Neural progenitor cell (in vitro differentiated cells): ENCODE measurements at regions not wholly inside any gene's neighbourhood (a gene's known extent, or its start where the extent isn't known, plus 50 kb on each side); places are given as distances from the start of the nearest gene placed in this dataset.

Source experiments
- EZH2 ChIP-seq: fragments of 200-600 bp; sonication (generic); IDR thresholded peaks from 2 replicates; pipeline ENCODE4 v1.6.1; 2017; ENCODE audit warnings: antibody characterized with exemption, mild to moderate bottlenecking, moderate library complexity
- TF ChIP-seq, protein P1 (sequence below): fragments of 200-600 bp; sonication (generic); IDR thresholded peaks from 2 replicates; pipeline ENCODE4 v1.5.1; 2017; ENCODE audit warnings: antibody characterized with exemption, mild to moderate bottlenecking

DNA sequence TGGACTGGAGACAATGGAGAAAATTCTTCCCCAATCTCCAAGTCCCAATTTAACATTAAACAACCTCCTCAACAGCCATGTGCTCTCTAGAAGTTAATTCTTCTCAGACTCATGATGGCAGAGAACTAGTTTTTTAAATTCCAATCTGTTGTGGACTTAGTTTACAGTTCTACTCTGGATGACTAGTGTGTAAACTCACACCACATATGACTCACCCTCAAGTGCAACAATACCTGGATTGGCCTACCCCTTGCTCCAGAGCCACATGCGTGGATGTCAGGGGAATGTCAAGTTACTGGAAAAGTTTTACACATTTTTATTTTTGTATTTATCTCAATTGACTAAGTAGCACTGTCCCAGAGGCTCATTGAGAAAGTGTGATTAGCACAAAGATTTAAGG is 136.0 kb upstream of the EFNA5 start:
- TF ChIP-seq, protein P1, sequence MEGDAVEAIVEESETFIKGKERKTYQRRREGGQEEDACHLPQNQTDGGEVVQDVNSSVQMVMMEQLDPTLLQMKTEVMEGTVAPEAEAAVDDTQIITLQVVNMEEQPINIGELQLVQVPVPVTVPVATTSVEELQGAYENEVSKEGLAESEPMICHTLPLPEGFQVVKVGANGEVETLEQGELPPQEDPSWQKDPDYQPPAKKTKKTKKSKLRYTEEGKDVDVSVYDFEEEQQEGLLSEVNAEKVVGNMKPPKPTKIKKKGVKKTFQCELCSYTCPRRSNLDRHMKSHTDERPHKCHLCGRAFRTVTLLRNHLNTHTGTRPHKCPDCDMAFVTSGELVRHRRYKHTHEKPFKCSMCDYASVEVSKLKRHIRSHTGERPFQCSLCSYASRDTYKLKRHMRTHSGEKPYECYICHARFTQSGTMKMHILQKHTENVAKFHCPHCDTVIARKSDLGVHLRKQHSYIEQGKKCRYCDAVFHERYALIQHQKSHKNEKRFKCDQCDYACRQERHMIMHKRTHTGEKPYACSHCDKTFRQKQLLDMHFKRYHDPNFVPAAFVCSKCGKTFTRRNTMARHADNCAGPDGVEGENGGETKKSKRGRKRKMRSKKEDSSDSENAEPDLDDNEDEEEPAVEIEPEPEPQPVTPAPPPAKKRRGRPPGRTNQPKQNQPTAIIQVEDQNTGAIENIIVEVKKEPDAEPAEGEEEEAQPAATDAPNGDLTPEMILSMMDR = no peak
- no peak for TF ChIP-seq EZH2
